GM04504 (cell line): ENCODE measurements at regions not wholly inside any gene's neighbourhood (a gene's known extent, or its start where the extent isn't known, plus 50 kb on each side); places are given as distances from the start of the nearest gene placed in this dataset.

Source experiments
- DNase-seq: peaks from one replicate; pipeline ENCODE4 v3.0.0-alpha.2; 2012; ENCODE audit warnings: low read depth

DNA sequence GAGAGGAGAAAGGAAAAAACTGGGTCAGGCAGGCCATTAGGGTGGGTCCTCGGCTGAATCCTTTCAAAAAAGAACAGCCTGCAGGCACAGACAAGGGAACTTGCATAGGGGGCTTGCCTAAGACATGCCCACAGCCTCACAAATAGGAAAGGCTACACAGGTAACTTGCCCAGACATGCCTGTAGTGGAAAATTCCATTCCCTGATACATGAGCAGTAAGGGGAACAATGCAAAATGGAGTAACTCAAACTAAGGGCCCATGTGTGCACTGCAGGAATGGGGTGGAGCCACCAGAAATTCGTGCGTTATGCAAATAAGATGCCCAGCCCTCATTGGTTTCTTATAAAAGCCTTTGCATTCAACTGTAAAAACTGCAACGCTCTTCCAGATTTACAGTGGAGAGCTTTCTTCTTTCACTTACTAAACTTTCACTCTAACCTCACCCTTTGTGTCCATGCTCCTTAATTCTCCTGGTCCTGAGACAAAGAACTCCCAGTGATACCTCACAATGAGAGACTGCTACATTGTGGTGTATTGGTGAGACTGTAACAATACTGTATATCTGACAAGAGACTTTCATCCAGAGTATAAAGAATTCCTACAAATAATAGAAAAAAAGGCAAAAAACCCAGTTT, 59.5 kb upstream of the SLITRK1 start:
- DNase-seq: no peak

DNA sequence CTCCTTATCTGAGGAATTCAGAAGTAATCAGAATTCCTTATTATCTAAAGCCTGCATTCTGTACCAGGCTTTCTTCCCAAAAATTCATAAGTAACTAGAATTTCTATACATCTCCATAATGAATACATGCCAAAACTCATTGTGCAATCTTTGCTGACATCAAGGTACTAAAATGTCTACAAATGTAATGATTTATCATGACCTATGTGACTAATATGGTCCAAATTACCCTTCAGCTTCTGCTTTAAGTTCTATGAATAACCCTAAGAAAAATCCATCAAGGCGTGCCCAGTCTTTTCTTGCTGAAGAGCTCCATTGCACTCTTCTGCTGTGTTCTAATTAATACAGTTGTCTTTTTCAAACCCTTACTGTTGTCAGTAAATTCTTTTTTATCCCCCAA, 58.5 kb upstream of the SLITRK1 start:
- no peak for DNase-seq

DNA sequence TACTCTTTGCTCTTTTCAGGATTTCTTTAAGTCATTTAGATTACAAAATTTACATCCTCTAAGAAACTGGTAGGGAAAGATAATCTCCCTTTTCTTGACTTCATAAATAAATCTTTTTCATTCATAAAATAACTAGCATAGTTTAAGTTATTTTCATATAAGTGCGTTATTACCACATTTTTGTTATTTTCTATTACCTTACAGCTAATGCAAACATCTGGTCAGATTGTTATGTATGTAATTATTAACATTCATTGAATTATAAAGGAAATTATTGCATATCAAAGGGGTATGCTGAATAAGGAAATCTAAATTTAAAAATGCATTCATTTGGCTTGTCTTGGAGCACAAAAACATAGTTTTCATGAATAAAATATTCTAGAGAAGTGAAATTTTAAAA, 55.3 kb upstream of the SLITRK1 start:
- no peak for DNase-seq

DNA sequence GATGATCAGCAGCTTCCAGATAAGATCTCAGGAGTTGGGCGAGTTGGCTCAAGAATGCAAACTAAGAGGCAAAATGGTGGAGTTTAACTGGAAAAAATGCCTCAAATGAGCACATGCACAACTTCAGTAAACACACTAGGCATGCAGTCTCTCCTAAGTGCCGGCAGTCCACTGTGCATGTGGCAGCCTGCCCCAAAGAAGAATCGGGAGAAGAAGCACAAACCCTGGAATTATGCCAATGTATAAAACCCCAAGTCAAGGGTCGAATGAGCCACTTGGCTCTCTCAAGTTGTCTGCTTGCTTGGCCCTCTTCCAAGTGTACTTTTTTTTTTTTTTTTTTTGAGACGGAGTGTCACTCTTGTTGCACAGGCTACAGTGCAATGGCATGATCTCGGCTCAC, 53.3 kb upstream of the SLITRK1 start:
- DNase-seq: no peak
